ENCODE measurements at regions not wholly inside any gene's neighbourhood (a gene's known extent, or its start where the extent isn't known, plus 50 kb on each side); places are given as distances from the start of the nearest gene placed in this dataset.

- no peaks in the 10 kb centered on the region for H3K9me3 ChIP-seq
- TF ChIP-seq CTCF (IDR thresholded peaks at IDR 0.05) = no peak
- no peak overlapping the region for H3K4me3 ChIP-seq
- intact Hi-C loops (cut with DNase I) = no loop called here
- ATAC-seq = no peak
- H3K36me3 ChIP-seq (ENCODE audit: insufficient read depth in 1 of 2, low read depth in 1 of 2) = no peaks in the 10 kb centered on the region
- no peak overlapping the region for H3K27ac ChIP-seq
- peaks cover 13% of the 10 kb centered on the region for H3K4me1 ChIP-seq
- WGBS, 3 donors = 90 to 96% (median 95%) methylated on average over 5 of the region's 5 CpGs
- H3K27me3 ChIP-seq (ENCODE audit: insufficient read depth in 3 of 3, low read length in 2 of 3) = no peaks in the 10 kb centered on the region
- peak in 1 of 2 donors; percentile 26 for DNase-seq
Measured at GRCh38 chr13:74052402-74052928, 81.7 kb downstream of the KLF12 start.

GRCh38 chr13:74048756-74049155 lies 85.4 kb downstream of the KLF12 start:
- no peak for TF ChIP-seq CTCF (IDR thresholded peaks at IDR 0.05)
- 66 to 80% (median 77%) methylated on average over 5 of the region's 5 CpGs for WGBS, 3 donors
- peak in 2 of 4 donors; percentile 15 to 29 for ATAC-seq
- Histone ChIP-seq H3K27me3 (ENCODE audit: insufficient read depth in 3 of 3, low read length in 2 of 3) (no peaks in the 10 kb centered on the region), H3K4me1 (no peaks in the 10 kb centered on the region), H3K27ac (no peak overlapping the region), H3K4me3 (no peak overlapping the region), H3K36me3 (ENCODE audit: insufficient read depth in 1 of 2, low read depth in 1 of 2) (no peaks in the 10 kb centered on the region), H3K9me3 (no peaks in the 10 kb centered on the region)
- no peak for DNase-seq
- intact Hi-C loops (cut with DNase I) = no loop called here

- no peaks in the 10 kb centered on the region for H3K9me3 ChIP-seq
- no peaks in the 10 kb centered on the region for H3K27me3 ChIP-seq (ENCODE audit: insufficient read depth in 3 of 3, low read length in 2 of 3)
- DNase-seq (no peak), ATAC-seq (peak in 2 of 4 donors; percentile 52 to 57)
- 50 to 72% (median 63%) methylated on average over 4 of the region's 4 CpGs for WGBS, 3 donors
- peaks cover 4% of the 10 kb centered on the region for H3K4me1 ChIP-seq
- H3K27ac ChIP-seq = no peak overlapping the region
- intact Hi-C loops (cut with DNase I) = no loop called here
- no peak for TF ChIP-seq CTCF (IDR thresholded peaks at IDR 0.05)
- no peak overlapping the region for H3K4me3 ChIP-seq
- no peaks in the 10 kb centered on the region for H3K36me3 ChIP-seq (ENCODE audit: insufficient read depth in 1 of 2, low read depth in 1 of 2)
Measured at GRCh38 chr13:74047931-74048600, 86.1 kb downstream of the KLF12 start.

GRCh38 chr13:74046431-74046830 lies 87.8 kb downstream of the KLF12 start:
- DNase-seq (no peak), ATAC-seq (no peak)
- Histone ChIP-seq H3K36me3 (ENCODE audit: insufficient read depth in 1 of 2, low read depth in 1 of 2) (no peaks in the 10 kb centered on the region), H3K27ac (no peak overlapping the region), H3K4me1 (peaks cover 6% of the 10 kb centered on the region), H3K27me3 (ENCODE audit: insufficient read depth in 3 of 3, low read length in 2 of 3) (no peaks in the 10 kb centered on the region), H3K9me3 (no peaks in the 10 kb centered on the region), H3K4me3 (no peak overlapping the region)
- TF ChIP-seq CTCF (IDR thresholded peaks at IDR 0.05) = no peak
- intact Hi-C loops (cut with DNase I) = no loop called here

- intact Hi-C loops (cut with DNase I) = no loop called here
- H3K36me3 ChIP-seq (ENCODE audit: insufficient read depth in 1 of 2, low read depth in 1 of 2) = no peaks in the 10 kb centered on the region
- H3K27ac ChIP-seq = no peak overlapping the region
- H3K4me1 ChIP-seq = peaks cover 6% of the 10 kb centered on the region
- H3K4me3 ChIP-seq = no peak overlapping the region
- no peak for TF ChIP-seq CTCF (IDR thresholded peaks at IDR 0.05)
- WGBS, 3 donors = 90 to 95% (median 93%) methylated on average over 6 of the region's 6 CpGs
- H3K9me3 ChIP-seq = no peaks in the 10 kb centered on the region
- no peak for DNase-seq
- ATAC-seq = peak in 1 of 4 donors; percentile 44
- H3K27me3 ChIP-seq (ENCODE audit: insufficient read depth in 3 of 3, low read length in 2 of 3) = no peaks in the 10 kb centered on the region
Measured at GRCh38 chr13:74045583-74045982, 88.6 kb downstream of the KLF12 start.
